AG04449 (cell line): ENCODE measurements at regions not wholly inside any gene's neighbourhood (a gene's known extent, or its start where the extent isn't known, plus 50 kb on each side); places are given as distances from the start of the nearest gene placed in this dataset.

Experiments
- CTCF ChIA-PET: fragments of 350-600 bp; formaldehyde crosslinking; extraction: SDS; loops from one replicate; lab custom pipeline; 2021; ENCODE audit warnings: antibody characterized with exemption; lab: Yijun Ruan, JAX
- POLR2A ChIA-PET: fragments of 400-600, 350-600 bp; formaldehyde crosslinking; extraction: SDS; loops from one replicate; lab custom pipeline; 2020; ENCODE audit warnings: antibody characterized with exemption, inconsistent platforms; lab: Yijun Ruan, JAX
- DNase-seq: peaks from one replicate; pipeline ENCODE4 v3.0.0-alpha.2; 2010; ENCODE audit warnings: low read depth, low spot score
- H3K4me3 ChIP-seq: 2 replicates; pipeline ENCODE4 v1.5.1; 2011; ENCODE audit warnings: low read depth, mild to moderate bottlenecking, control low read depth, low read length
- TF ChIP-seq, protein P1 (sequence below): IDR thresholded peaks from one replicate; pipeline ENCODE4 v1.5.1; 2011; ENCODE audit warnings: mild to moderate bottlenecking, moderate library complexity, low read length, control low read depth, inconsistent platforms; ENCODE audit not compliant: insufficient read depth; ENCODE audit errors: missing control alignments

GRCh38 chr10:81027706-81028105 lies 490.0 kb downstream of the SH2D4B start:
- no peak overlapping the region for H3K4me3 ChIP-seq
- DNase-seq: no peak
- TF ChIP-seq, protein P1, sequence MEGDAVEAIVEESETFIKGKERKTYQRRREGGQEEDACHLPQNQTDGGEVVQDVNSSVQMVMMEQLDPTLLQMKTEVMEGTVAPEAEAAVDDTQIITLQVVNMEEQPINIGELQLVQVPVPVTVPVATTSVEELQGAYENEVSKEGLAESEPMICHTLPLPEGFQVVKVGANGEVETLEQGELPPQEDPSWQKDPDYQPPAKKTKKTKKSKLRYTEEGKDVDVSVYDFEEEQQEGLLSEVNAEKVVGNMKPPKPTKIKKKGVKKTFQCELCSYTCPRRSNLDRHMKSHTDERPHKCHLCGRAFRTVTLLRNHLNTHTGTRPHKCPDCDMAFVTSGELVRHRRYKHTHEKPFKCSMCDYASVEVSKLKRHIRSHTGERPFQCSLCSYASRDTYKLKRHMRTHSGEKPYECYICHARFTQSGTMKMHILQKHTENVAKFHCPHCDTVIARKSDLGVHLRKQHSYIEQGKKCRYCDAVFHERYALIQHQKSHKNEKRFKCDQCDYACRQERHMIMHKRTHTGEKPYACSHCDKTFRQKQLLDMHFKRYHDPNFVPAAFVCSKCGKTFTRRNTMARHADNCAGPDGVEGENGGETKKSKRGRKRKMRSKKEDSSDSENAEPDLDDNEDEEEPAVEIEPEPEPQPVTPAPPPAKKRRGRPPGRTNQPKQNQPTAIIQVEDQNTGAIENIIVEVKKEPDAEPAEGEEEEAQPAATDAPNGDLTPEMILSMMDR: no peak
- ChIA-PET POLR2A (no interaction called here), CTCF (no interaction called here)

DNA sequence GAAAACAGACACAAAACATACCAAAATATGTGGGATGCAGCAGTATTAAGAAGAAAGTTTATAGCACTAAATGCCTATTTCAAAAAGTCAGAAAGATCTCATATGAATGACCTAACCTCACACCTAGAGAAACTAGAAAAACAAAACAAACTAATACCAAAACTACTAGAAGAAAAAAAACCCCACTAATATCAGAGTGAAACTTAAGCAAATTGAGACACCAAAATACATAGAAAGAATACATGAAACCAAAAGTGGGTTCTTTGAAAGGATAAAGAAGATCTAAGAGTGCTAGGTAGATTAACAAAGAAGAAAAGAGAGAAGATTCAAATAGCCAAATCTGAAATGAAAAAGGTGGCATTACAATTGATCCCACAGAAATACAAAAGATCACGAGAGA lies 494.1 kb downstream of the SH2D4B start:
- no peak overlapping the region for H3K4me3 ChIP-seq
- ChIA-PET CTCF (no interaction called here), POLR2A (no interaction called here)
- TF ChIP-seq, protein P1: no peak
- DNase-seq: no peak

GRCh38 chr10:81034383-81034782 lies 496.7 kb downstream of the SH2D4B start:
- POLR2A ChIA-PET: no interaction called here
- TF ChIP-seq, protein P1: no peak
- CTCF ChIA-PET: no interaction called here
- DNase-seq: no peak
- H3K4me3 ChIP-seq: no peak overlapping the region

GRCh38 chr10:81036257-81036656 lies 498.6 kb downstream of the SH2D4B start:
- POLR2A ChIA-PET: no interaction called here
- TF ChIP-seq, protein P1: no peak
- no peak overlapping the region for H3K4me3 ChIP-seq
- no peak for DNase-seq
- CTCF ChIA-PET: no interaction called here

GRCh38 chr10:81040031-81040430 lies 502.3 kb downstream of the SH2D4B start:
- TF ChIP-seq, protein P1: no peak
- no peak for DNase-seq
- CTCF ChIA-PET: no interaction called here
- POLR2A ChIA-PET: no interaction called here
- no peak overlapping the region for H3K4me3 ChIP-seq

DNA sequence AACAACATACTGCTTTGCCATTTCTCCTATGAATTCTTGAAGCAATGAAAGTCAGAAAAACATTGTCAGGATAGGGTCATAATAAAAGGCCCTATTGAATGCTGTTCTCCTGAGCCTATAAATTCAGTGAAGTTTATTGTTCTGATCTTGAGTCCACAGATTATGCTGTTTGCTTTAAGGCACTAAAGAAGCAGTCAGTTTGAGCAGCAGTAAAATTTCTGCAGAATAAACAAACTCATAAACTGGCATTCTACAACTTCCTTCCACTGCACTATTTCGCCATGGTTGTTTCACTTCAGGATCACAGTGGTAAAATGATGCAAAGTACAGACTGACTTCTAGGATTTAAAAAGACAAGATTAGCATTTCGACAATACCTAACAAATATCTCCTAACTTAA lies 503.2 kb downstream of the SH2D4B start:
- CTCF ChIA-PET: no interaction called here
- TF ChIP-seq, protein P1: no peak
- POLR2A ChIA-PET: no interaction called here
- no peak overlapping the region for H3K4me3 ChIP-seq
- DNase-seq: no peak
